Cardiac fibroblast (primary cell): ENCODE measurements at regions not wholly inside any gene's neighbourhood (a gene's known extent, or its start where the extent isn't known, plus 50 kb on each side); places are given as distances from the start of the nearest gene placed in this dataset.

Experiments used
- DNase-seq, 2 donors: peaks; one replicate each; pipeline versions ENCODE4 v3.0.0 to v3.0.0-alpha.2; 2010; ENCODE audit warnings: low read depth in 2 of 2
- H3K4me3 ChIP-seq, 2 donors: replicated peaks in 1 of 2; 1 replicate in 1 of 2; 2 replicates in 1 of 2; pipeline ENCODE4 v1.5.1; 2011; ENCODE audit warnings: low read depth in 2 of 2, low read length in 2 of 2, mild to moderate bottlenecking in 2 of 2, moderate library complexity in 1 of 2
- TF ChIP-seq, protein P1 (sequence below): IDR thresholded peaks from one replicate; pipeline ENCODE4 v1.5.1; 2011; ENCODE audit warnings: low read depth, mild to moderate bottlenecking, low read length, inconsistent platforms

DNA sequence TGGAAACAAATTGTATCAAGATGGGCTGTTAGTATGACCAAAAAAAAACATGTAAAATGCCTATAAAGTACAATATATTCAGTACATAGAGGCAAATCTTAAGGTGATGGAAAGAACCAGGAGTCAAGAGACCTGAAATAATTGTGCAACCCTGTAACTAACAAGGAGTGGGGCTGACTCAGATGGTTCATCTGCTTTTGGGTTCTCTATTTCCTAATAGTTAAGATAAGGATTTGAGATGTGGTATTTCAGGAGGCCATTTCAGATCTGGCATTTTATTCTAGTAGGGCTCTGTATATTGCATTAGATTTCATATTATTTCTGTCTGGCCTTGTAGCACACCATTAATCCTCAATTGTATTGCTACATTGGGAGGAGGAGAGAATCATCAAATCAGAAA, 268.4 kb downstream of the HS3ST1 start:
- DNase-seq: no peak
- TF ChIP-seq, protein P1, sequence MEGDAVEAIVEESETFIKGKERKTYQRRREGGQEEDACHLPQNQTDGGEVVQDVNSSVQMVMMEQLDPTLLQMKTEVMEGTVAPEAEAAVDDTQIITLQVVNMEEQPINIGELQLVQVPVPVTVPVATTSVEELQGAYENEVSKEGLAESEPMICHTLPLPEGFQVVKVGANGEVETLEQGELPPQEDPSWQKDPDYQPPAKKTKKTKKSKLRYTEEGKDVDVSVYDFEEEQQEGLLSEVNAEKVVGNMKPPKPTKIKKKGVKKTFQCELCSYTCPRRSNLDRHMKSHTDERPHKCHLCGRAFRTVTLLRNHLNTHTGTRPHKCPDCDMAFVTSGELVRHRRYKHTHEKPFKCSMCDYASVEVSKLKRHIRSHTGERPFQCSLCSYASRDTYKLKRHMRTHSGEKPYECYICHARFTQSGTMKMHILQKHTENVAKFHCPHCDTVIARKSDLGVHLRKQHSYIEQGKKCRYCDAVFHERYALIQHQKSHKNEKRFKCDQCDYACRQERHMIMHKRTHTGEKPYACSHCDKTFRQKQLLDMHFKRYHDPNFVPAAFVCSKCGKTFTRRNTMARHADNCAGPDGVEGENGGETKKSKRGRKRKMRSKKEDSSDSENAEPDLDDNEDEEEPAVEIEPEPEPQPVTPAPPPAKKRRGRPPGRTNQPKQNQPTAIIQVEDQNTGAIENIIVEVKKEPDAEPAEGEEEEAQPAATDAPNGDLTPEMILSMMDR: no peak
- no peak overlapping the region for H3K4me3 ChIP-seq

DNA sequence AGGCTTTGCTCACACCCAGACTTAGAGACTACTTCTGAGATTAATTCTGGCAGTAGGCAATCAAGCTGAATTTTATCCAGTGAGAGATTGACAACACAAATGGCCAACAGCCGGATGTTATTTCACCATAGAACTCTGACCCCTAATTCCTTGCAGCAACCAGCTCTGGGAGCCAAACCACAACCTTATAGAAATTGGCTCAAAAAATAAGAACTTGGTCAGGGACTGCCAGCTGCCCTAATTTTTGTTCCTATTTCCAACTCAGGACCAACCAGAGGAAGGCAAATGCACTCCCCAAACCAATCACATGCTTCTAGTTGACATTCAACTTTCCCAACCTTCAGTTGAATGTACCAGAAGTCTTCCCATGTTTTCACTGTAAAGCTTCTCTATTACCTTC, 269.7 kb downstream of the HS3ST1 start:
- TF ChIP-seq, protein P1: no peak
- no peak overlapping the region for H3K4me3 ChIP-seq
- DNase-seq: peak in 1 of 2 donors; percentile 31

DNA sequence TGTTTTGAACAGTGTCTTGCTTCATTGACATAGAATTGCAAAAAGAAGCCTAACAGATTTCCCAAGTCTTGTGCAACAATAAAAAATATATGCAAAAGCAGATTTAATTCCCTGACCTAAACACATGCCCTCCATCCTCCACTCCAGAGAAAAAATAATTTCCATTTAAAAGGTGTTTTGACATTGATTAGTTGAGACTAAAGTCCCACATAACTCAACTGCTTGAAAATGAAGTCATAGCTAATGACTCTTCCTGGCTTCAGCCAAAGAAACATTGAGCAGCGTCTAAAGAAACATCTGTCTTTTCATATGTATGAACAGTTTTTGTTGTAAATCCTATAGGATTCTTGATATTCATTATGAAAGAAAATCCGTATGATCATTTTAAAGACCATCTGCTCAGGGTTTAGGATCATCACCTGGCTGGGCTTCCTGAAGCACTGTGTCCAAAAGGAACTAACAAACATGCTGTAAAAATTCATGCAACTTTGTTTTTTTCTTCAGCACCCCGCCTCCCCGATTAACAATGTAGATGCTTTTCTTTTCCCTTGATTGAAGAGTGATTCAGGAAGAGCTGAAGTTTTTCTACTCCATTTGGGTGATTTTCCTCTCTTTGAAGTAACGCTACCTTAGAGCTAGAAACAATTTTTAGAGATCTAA, 273.4 kb downstream of the HS3ST1 start:
- H3K4me3 ChIP-seq: no peak overlapping the region
- TF ChIP-seq, protein P1: no peak
- no peak for DNase-seq

DNA sequence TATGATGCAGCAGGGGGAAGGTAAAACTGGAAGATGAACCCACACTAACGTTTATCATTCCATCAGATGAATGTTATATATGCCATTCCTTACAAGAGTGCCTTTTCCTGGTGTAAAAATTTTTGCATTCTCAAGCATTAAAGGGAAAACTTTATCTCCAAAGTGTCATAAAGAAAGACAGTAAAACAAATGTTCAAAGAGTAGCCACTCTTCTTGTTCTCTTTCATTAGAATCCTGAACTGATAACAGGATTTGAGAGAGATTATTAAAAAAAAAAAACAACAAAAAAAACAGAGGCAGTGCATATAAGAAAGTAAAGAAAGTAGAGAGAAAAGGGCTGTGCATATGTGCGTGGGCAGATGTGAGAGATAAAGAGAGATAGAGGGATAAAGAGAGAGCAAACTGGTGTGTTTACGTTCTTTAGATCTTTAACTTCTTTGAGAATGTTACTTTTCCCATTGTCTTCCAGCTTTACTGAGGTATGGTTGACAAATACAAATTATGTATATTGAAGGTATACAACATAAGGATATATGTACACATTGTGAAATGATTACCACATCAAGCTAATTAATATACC, 275.4 kb downstream of the HS3ST1 start:
- DNase-seq: no peak
- TF ChIP-seq, protein P1: no peak
- no peak overlapping the region for H3K4me3 ChIP-seq

DNA sequence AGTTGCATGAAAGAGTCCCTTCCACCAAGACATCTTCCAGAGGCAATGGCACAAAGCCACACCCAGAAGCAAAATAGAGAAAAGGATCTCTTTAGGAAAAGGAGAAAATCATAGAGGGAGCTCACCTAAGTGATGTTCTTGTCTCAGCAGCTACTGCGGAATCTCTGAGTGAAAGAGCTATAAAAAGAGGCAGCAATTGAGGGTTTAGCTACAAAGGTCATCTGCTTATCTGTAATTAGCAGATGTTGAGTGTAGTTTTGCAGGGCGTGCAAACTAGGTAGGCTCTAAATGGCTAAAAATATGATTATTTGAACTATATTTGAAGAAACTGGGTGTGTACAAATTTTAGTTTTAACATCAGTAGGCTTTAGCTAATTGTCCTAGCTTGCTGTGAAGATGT, 276.0 kb downstream of the HS3ST1 start:
- H3K4me3 ChIP-seq: no peak overlapping the region
- no peak for DNase-seq
- TF ChIP-seq, protein P1: no peak

DNA sequence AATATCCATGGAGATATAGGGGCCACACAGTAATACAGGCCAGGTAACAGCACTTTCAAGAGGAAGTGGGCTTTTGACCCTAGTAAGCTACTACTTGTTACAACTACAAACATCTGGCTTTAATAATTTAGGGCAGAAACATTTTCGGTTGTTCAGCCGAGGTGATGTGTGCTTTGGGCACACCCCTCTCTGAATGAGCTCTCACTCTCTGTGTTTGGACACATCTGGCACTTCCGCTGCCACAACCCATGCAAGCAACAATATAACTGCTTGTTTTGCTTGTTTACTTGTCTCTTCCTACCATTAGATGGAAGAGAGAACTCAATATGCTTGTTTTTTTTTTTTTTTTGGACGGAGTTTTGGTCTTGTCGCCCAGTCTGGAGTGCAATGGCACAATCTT, 277.2 kb downstream of the HS3ST1 start:
- TF ChIP-seq, protein P1: no peak
- no peak overlapping the region for H3K4me3 ChIP-seq

More for the DNA sequence above, 277.2 kb downstream of the HS3ST1 start:
- no peak for DNase-seq
